Loucy (cell line): ENCODE measurements at regions not wholly inside any gene's neighbourhood (a gene's known extent, or its start where the extent isn't known, plus 50 kb on each side); places are given as distances from the start of the nearest gene placed in this dataset.

Experiments used
- CTCF ChIP-seq: fragments of 200-600 bp; sonication (generic); conservative IDR thresholded peaks from 2 replicates; pipeline ENCODE4 v1.5.1; 2014; ENCODE audit warnings: mild to moderate bottlenecking, antibody characterized with exemption, low read length
- EZH2phosphoT487 ChIP-seq: fragments of 200-600 bp; IDR thresholded peaks from 2 replicates; pipeline ENCODE4 v1.6.1; 2018; ENCODE audit warnings: antibody characterized with exemption, mild to moderate bottlenecking, moderate library complexity, borderline replicate concordance

- TF ChIP-seq CTCF (no peak), EZH2phosphoT487 (no peak)
These were observed 102.2 kb upstream of the MIR17HG start for GRCh38 chr13:91245288-91245687.
